ENCODE measurements at regions not wholly inside any gene's neighbourhood (a gene's known extent, or its start where the extent isn't known, plus 50 kb on each side); places are given as distances from the start of the nearest gene placed in this dataset.

GRCh38 chr6:905556-905955, 212.6 kb upstream of the EXOC2 start:
- TF ChIP-seq EZH2phosphoT487 (IDR thresholded peaks at IDR 0.05; ENCODE audit: insufficient read depth, low read depth) (no peak), EZH2 (IDR thresholded peaks at IDR 0.05; ENCODE audit: insufficient read depth, poor library complexity, severe bottlenecking) (no peak)

Data from GM23248 (cell line).